Astrocyte of the spinal cord (primary cell): ENCODE measurements at regions not wholly inside any gene's neighbourhood (a gene's known extent, or its start where the extent isn't known, plus 50 kb on each side); places are given as distances from the start of the nearest gene placed in this dataset.
"Not testable (repeated sequence)": the region's sequence is repeated elsewhere in the genome, so short reads cannot be mapped to it uniquely, and the experiment has no call there.

Source experiments
- DNase-seq: peaks from one replicate; pipeline ENCODE4 v3.0.0; 2011; ENCODE audit warnings: low read depth, low spot score
- H3K4me3 ChIP-seq: 2 replicates; pipeline ENCODE4 v1.5.1; 2011; ENCODE audit warnings: low read depth, mild to moderate bottlenecking, low read length, moderate library complexity
- CTCF ChIP-seq: IDR thresholded peaks from 2 replicates; pipeline ENCODE4 v1.5.1; 2012; ENCODE audit warnings: low read depth, mild to moderate bottlenecking, low read length, inconsistent platforms
- in situ Hi-C: cut with HindIII; loops from 2 replicates; pipeline ENCODE4 v1.10.0; 2017; ENCODE audit warnings: low sequenced_read_pairs

GRCh38 chr2:185404578-185404977, 334.0 kb upstream of the FSIP2 start:
- TF ChIP-seq CTCF, result no peak
- no peak overlapping the region for H3K4me3 ChIP-seq
- no peak for DNase-seq
- in situ Hi-C loops, result no loop called here

- in situ Hi-C loops, result no loop called here
These were observed 321.5 kb upstream of the FSIP2 start for GRCh38 chr2:185417111-185417510.

GRCh38 chr2:185417688-185418087, 320.9 kb upstream of the FSIP2 start:
- no peak overlapping the region for H3K4me3 ChIP-seq
- in situ Hi-C loops, result no loop called here
- TF ChIP-seq CTCF, result no peak
- no peak for DNase-seq

More at GRCh38 chr2:185417111-185417510, 321.5 kb upstream of the FSIP2 start:
- peak; percentile 57 for DNase-seq
- no peak overlapping the region for H3K4me3 ChIP-seq
- TF ChIP-seq CTCF, result no peak

GRCh38 chr2:185424958-185425629, 313.5 kb upstream of the FSIP2 start:
- DNase-seq, in situ Hi-C loops: not testable (repeated sequence)
- H3K4me3 ChIP-seq, result peak overlapping the region; percentile 9

GRCh38 chr2:185428000-185428399, 310.6 kb upstream of the FSIP2 start:
- TF ChIP-seq CTCF, result no peak
- DNase-seq, result no peak
- H3K4me3 ChIP-seq, result no peak overlapping the region
- in situ Hi-C loops, result no loop called here

- DNase-seq, result peak; percentile 81
- in situ Hi-C loops, result no loop called here
- TF ChIP-seq CTCF, result no peak
- H3K4me3 ChIP-seq, result no peak overlapping the region
These were observed 304.8 kb upstream of the FSIP2 start for GRCh38 chr2:185433824-185434223.

GRCh38 chr2:185436787-185437372, 301.7 kb upstream of the FSIP2 start:
- no peak for DNase-seq
- TF ChIP-seq CTCF, result no peak
- in situ Hi-C loops, result no loop called here
- H3K4me3 ChIP-seq, result no peak overlapping the region
